RWPE2 (cell line): ENCODE measurements at regions not wholly inside any gene's neighbourhood (a gene's known extent, or its start where the extent isn't known, plus 50 kb on each side); places are given as distances from the start of the nearest gene placed in this dataset.

ENCODE experiments used
- ATAC-seq: fragments of 200-7000 bp; cut with Tn5 transposase; 3 replicates; pipeline ENCODE4 v1.9.1; 2021; ENCODE audit warnings: low read depth
- DNase-seq: peaks from one replicate; pipeline ENCODE4 v3.0.0-alpha.2; 2020; ENCODE audit warnings: low spot score
- H3K27ac ChIP-seq: fragments of 450-650 bp; 2 replicates; pipeline ENCODE4 v1.5.1; 2017; ENCODE audit warnings: mild to moderate bottlenecking; ENCODE audit not compliant: poor library complexity, severe bottlenecking
- H3K27me3 ChIP-seq: fragments of 250-450 bp; sonication (Bioruptor Pico); 2 replicates; pipeline ENCODE4 v1.5.1; 2021; ENCODE audit warnings: mild to moderate bottlenecking, moderate library complexity; ENCODE audit not compliant: insufficient read depth, poor library complexity, severe bottlenecking
- H3K36me3 ChIP-seq: fragments of 250-450 bp; sonication (Bioruptor Pico); 2 replicates; pipeline ENCODE4 v1.5.1; 2020; ENCODE audit warnings: low read depth, mild to moderate bottlenecking, moderate library complexity
- H3K4me1 ChIP-seq: fragments of 250-450 bp; sonication (Bioruptor Pico); 2 replicates; pipeline ENCODE4 v1.5.1; 2021; ENCODE audit warnings: mild to moderate bottlenecking, moderate library complexity; ENCODE audit not compliant: insufficient read depth, poor library complexity, severe bottlenecking
- H3K4me3 ChIP-seq: fragments of 250-450 bp; sonication (Bioruptor Pico); 2 replicates; pipeline ENCODE4 v1.5.1; 2021; ENCODE audit warnings: mild to moderate bottlenecking, moderate library complexity; ENCODE audit not compliant: severe bottlenecking
- H3K9me3 ChIP-seq: fragments of 250-450 bp; sonication (Bioruptor Pico); 2 replicates; pipeline ENCODE4 v1.5.1; 2021; ENCODE audit warnings: mild to moderate bottlenecking, moderate library complexity; ENCODE audit not compliant: severe bottlenecking
- TF ChIP-seq, protein P1 (sequence below): fragments of 450-650 bp; IDR thresholded peaks from one replicate; pipeline ENCODE4 v1.5.1; 2017; ENCODE audit warnings: mild to moderate bottlenecking, moderate library complexity; ENCODE audit not compliant: poor library complexity, severe bottlenecking

GRCh38 chr17:72579990-72580320 is 459.1 kb downstream of the SOX9 start:
- H3K27me3 ChIP-seq, result no peaks in the 10 kb centered on the region
- ATAC-seq (no peak), DNase-seq (no peak)
- no peaks in the 10 kb centered on the region for H3K9me3 ChIP-seq
- TF ChIP-seq, protein P1, sequence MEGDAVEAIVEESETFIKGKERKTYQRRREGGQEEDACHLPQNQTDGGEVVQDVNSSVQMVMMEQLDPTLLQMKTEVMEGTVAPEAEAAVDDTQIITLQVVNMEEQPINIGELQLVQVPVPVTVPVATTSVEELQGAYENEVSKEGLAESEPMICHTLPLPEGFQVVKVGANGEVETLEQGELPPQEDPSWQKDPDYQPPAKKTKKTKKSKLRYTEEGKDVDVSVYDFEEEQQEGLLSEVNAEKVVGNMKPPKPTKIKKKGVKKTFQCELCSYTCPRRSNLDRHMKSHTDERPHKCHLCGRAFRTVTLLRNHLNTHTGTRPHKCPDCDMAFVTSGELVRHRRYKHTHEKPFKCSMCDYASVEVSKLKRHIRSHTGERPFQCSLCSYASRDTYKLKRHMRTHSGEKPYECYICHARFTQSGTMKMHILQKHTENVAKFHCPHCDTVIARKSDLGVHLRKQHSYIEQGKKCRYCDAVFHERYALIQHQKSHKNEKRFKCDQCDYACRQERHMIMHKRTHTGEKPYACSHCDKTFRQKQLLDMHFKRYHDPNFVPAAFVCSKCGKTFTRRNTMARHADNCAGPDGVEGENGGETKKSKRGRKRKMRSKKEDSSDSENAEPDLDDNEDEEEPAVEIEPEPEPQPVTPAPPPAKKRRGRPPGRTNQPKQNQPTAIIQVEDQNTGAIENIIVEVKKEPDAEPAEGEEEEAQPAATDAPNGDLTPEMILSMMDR, result no peak
- peaks cover 33% of the 10 kb centered on the region for H3K36me3 ChIP-seq
- peak overlapping the region; percentile 12 for H3K27ac ChIP-seq
- H3K4me3 ChIP-seq, result no peak overlapping the region
- peaks cover 20% of the 10 kb centered on the region for H3K4me1 ChIP-seq

DNA sequence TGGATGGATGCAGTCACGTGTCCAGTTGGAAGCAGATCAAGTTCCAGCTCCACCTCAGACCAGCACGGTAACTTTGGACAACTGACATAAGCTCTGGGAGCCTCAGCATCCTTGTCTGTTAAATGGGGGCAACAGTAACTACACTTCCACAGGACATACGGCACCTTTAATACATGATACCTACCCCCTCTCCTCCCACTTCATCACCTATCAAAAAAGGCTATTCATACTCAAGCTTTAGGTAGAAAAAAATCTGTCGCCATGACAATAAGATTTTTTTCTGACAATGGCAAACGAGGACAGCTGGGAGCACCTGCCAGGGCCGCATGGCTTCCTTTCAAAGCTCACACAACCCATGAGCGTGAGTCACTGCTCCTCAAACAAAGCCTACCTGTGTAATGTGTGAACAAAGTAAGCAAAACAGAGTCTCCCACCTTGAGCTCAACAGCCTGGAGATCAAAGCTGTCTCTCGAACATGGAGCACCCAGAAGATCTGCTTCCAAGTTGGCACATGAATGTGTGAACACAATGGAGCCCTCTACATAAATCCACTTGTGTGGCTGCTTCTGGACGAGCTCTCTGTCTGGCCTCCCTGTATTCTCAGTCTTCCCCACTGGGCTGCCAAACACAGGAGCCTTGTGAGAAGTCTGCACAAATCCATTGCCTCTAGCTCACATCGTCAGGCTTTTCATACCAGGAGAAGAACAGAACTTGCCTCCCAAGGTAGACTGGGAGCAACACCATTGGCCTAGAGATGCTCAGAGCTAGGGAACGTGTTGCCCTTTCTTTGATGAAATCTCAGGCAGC is 459.7 kb downstream of the SOX9 start:
- peak; percentile 85 for ATAC-seq
- Histone ChIP-seq H3K27ac (peak overlapping the region; percentile 12), H3K27me3 (no peaks in the 10 kb centered on the region), H3K4me1 (peaks cover 20% of the 10 kb centered on the region), H3K36me3 (peaks cover 35% of the 10 kb centered on the region), H3K4me3 (no peak overlapping the region), H3K9me3 (no peaks in the 10 kb centered on the region)
- no peak for DNase-seq
- TF ChIP-seq, protein P1, result no peak

GRCh38 chr17:72587156-72587555 is 466.3 kb downstream of the SOX9 start:
- no peak overlapping the region for H3K4me3 ChIP-seq
- H3K27ac ChIP-seq, result peak overlapping the region; percentile 96
- TF ChIP-seq, protein P1, result no peak
- peak; percentile 26 for DNase-seq
- peaks cover 38% of the 10 kb centered on the region for H3K36me3 ChIP-seq
- no peaks in the 10 kb centered on the region for H3K9me3 ChIP-seq
- H3K27me3 ChIP-seq, result no peaks in the 10 kb centered on the region
- peaks cover 44% of the 10 kb centered on the region for H3K4me1 ChIP-seq
- peak; percentile 39 for ATAC-seq

DNA sequence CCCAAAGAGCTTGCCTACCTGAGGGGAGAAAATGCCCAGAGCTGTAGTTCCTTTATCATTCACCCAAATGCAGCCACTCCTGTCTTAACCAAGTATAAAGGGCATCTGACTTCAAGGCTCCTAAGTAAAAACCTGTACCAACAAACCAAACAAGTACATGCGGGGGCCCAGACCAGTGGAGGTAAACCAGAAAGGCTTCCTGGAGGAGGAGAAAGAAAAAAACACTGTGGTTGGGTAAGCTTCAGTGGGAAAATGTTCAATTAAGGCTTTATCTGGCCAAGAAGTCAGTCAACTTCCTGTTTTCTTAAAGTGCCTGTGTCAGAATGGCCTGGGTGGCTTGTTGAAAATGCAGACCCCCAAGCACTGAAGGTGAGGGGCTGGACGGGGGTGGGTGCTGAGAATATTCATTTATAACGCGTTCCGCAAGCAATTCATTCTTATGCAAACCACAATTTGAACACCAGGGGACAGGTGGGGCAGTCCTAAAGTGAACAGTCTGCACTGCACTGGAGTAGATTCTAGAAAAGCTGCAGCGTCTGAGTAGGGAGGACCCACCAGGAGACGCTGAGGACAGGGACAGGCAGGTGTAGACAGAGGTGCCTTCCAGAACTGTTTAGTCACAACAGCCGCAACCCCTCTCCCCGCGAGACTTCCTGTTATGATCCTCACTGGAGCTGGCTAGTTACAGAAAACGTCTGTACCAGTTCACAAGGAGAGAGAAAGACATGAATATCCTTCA is 467.1 kb downstream of the SOX9 start:
- DNase-seq, result peak; percentile 76
- ATAC-seq, result peak; percentile 32
- TF ChIP-seq, protein P1, result peak; percentile 1

More for the DNA sequence above, 467.1 kb downstream of the SOX9 start:
- Histone ChIP-seq H3K4me1 (peaks cover 40% of the 10 kb centered on the region), H3K27me3 (no peaks in the 10 kb centered on the region), H3K27ac (peak overlapping the region; percentile 96), H3K4me3 (peak overlapping the region; percentile 94), H3K36me3 (peaks cover 30% of the 10 kb centered on the region), H3K9me3 (no peaks in the 10 kb centered on the region)
